Colon (tissue), 2 donors: ENCODE measurements at regions not wholly inside any gene's neighbourhood (a gene's known extent, or its start where the extent isn't known, plus 50 kb on each side); places are given as distances from the start of the nearest gene placed in this dataset.
"Not testable (repeated sequence)": the region's sequence is repeated elsewhere in the genome, so short reads cannot be mapped to it uniquely, and the experiment has no call there.

Source experiments
- FAIRE-seq: peaks from 2 replicates; lab custom pipeline; 2012; peaks lifted over from hg19 to GRCh38; lab: Jason Lieb, UNC
- donor health status: control.
- donor health status: control.

DNA sequence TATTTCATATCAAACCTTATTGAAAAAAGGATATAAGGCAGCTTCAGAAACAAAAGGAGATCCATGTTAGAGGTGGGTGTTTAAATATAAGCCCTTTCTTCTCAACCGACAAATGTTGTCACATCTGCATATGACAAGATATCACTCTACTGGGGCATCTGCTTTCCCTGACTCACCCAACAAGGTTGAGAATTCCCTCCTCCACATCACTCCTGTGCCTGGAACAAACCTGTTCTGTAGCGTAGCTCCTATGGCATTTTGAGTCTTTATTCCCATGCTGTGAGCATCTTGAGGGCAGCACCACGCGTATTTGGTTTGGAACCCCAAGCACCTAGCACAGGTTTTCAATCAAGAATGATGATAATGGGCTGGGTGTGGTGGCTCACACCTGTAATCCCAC, 59.4 kb upstream of the ZFHX3 start:
- no peak for FAIRE-seq

- FAIRE-seq, result no peak
These were observed 58.6 kb upstream of the ZFHX3 start for GRCh38 chr16:73106329-73107034.

DNA sequence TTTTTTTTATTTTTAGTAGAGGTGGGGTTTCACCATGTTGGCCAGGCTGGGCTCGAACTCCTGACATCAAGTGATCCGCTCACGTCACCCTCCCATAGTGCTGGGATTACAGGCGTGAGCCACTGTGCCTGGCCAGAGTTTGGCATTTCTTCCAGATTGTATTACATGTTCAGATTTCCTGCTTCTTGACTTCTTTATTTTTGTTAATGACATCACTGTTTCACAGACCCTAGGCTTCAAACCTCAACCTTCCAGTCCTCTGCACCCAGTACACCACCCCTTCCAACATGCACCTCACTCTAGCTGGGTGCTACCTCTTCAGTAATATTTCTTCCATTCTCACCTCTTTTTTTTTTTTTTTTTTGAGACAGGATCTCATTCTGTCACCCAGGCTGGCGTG, 53.6 kb upstream of the ZFHX3 start:
- no peak for FAIRE-seq

GRCh38 chr16:73099601-73100000, 51.7 kb upstream of the ZFHX3 start:
- not testable (repeated sequence) for FAIRE-seq
